ENCODE measurements at regions not wholly inside any gene's neighbourhood (a gene's known extent, or its start where the extent isn't known, plus 50 kb on each side); places are given as distances from the start of the nearest gene placed in this dataset.

GRCh38 chr13:61040181-61040580 lies 375.5 kb downstream of the PCDH20 start:
- TF ChIP-seq CTCF (IDR thresholded peaks at IDR 0.05) (no peak), POLR2A (IDR thresholded peaks at IDR 0.05) (no peak)

Measured in body of pancreas (tissue), 4 donors.